ENCODE measurements at regions not wholly inside any gene's neighbourhood (a gene's known extent, or its start where the extent isn't known, plus 50 kb on each side); places are given as distances from the start of the nearest gene placed in this dataset.

DNA sequence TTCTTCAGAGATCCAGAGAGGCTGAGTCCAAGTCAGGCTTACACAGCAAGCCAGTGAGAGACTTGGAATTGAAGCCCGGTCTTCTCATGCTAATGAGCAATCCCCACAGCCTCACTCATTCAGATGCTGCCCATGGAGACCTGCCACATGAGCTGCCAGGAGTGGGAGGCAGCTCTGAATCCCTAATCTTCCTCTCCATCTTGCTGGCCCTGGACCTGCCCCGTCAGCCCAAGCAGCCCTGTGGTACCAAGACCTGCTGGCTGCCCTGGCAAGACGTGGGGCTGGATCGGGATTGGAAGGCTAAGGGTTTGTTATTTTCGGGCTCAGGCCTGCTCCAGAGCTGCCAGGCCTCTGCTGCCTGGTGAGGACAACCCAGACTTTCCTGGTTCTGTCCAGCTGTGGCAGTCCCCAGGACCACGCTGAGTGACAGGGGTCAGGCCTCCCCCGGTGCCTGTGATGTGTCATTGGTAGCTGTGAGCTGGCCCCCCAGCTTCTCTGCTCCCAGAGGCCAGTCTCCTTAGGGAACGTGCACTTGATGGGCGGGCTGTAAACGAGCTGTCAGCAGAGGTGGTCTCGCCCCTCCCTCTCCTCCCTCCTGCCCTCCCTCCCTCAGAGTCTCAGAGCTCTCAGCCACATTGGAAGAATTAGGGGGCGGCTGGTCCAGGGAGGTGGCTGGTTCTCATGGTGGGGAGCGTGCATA lies 135.0 kb downstream of the FOXD2 start:
- DNase-seq (ENCODE audit: low read depth): no peak
- TF ChIP-seq, protein P1, sequence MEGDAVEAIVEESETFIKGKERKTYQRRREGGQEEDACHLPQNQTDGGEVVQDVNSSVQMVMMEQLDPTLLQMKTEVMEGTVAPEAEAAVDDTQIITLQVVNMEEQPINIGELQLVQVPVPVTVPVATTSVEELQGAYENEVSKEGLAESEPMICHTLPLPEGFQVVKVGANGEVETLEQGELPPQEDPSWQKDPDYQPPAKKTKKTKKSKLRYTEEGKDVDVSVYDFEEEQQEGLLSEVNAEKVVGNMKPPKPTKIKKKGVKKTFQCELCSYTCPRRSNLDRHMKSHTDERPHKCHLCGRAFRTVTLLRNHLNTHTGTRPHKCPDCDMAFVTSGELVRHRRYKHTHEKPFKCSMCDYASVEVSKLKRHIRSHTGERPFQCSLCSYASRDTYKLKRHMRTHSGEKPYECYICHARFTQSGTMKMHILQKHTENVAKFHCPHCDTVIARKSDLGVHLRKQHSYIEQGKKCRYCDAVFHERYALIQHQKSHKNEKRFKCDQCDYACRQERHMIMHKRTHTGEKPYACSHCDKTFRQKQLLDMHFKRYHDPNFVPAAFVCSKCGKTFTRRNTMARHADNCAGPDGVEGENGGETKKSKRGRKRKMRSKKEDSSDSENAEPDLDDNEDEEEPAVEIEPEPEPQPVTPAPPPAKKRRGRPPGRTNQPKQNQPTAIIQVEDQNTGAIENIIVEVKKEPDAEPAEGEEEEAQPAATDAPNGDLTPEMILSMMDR (IDR thresholded peaks at IDR 0.05; ENCODE audit: low read depth, low read length, missing control alignments): no peak
- no peak overlapping the region for H3K4me3 ChIP-seq (ENCODE audit: low read depth, low read length)

DNA sequence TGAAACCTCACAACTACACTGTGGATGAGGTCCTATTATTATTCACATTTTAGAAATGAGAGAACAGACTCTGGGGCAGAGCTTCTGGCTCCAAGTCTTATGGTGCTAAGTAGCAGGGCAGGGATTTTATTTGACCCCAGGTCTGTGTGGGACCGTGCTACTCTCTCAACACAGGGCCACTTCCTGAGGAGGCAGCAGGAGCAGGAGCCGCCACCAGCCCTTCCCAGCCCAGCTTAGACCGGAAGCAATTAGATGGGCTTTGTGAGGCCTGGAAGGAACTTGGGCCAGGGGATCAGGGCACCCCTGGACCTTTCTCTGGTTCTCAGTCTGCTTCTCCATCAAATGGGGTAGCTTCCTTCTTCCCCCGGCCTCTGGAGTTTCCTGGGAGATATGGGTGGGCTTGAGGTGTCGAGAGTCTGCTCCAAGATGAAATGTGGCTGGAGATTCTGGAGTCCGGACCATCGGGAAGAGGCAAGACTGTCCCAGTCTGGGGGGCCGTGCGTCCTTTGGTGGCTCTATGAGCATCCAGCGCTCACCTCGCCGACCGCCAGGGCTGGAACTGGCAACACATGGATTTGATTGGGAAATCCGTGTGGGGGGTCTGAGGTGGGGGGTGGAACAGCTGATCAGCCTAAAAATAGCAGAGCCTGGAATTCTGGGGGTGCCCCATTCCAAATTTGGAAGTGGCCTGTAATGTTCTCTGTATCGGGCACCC lies 136.8 kb downstream of the FOXD2 start:
- no peak overlapping the region for H3K4me3 ChIP-seq (ENCODE audit: low read depth, low read length)
- TF ChIP-seq, protein P1 (IDR thresholded peaks at IDR 0.05; ENCODE audit: low read depth, low read length, missing control alignments): no peak
- DNase-seq (ENCODE audit: low read depth): no peak

DNA sequence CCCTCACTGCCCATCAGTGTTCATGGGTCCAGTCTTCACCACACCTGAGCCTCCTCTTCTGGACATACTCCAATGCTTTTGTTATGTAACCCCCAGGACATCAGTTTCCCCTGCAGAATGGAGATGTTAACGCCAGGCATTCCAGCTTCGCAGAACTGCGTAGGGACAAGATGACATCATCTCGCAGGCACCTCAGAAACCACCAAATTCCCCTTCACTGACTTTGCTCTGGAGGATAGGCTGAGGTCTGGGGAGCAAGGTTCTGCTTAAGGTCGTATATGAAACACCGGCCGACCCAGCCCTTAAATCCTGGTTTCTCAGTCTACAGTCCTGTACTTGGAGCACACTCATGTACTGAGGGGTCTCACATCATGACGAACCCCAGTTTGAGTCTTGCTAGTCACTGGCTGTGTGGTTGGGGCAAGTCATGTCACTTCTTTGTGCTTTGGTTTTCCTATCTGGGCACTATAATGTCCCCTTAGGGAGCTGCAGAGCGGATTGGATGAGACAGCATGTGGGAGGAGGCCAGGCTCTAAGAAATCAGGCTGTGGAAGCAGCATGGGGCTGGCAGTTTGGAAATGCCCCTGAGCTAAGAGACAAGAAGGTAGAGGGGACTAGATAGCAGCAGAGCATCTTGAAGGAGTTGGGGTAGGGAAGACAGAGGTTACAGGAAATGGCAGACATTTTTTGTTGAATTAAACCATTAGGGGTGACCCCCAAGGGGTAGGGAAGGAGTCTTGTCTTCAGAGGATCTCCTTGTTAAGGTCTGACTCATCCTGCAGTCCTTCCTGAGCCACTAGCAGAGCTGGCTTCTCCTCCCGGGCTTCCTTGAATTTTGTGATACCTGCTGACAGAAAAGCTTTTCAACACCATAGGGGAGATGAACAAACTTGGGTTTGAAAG lies 138.3 kb downstream of the FOXD2 start:
- no peak overlapping the region for H3K4me3 ChIP-seq (ENCODE audit: low read depth, low read length)
- TF ChIP-seq, protein P1 (IDR thresholded peaks at IDR 0.05; ENCODE audit: low read depth, low read length, missing control alignments): no peak
- no peak for DNase-seq (ENCODE audit: low read depth)

DNA sequence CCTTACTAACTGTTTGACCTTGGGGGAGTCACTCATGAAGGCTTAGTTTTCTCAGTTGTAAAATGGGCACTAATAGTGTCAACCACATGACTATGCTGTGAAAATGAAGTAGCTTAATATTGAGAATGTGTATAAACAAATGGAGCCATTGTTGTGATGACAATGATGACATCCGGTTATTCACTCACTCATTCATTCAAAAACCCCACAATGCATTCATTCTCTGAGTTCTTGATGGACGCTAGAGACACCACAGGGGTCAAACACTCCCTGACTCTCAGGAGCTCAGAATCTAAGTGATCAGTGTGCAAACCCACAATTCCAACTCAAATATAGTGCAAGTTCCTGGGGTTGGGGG lies 138.9 kb downstream of the FOXD2 start:
- no peak for DNase-seq (ENCODE audit: low read depth)
- TF ChIP-seq, protein P1 (IDR thresholded peaks at IDR 0.05; ENCODE audit: low read depth, low read length, missing control alignments): no peak
- no peak overlapping the region for H3K4me3 ChIP-seq (ENCODE audit: low read depth, low read length)

DNA sequence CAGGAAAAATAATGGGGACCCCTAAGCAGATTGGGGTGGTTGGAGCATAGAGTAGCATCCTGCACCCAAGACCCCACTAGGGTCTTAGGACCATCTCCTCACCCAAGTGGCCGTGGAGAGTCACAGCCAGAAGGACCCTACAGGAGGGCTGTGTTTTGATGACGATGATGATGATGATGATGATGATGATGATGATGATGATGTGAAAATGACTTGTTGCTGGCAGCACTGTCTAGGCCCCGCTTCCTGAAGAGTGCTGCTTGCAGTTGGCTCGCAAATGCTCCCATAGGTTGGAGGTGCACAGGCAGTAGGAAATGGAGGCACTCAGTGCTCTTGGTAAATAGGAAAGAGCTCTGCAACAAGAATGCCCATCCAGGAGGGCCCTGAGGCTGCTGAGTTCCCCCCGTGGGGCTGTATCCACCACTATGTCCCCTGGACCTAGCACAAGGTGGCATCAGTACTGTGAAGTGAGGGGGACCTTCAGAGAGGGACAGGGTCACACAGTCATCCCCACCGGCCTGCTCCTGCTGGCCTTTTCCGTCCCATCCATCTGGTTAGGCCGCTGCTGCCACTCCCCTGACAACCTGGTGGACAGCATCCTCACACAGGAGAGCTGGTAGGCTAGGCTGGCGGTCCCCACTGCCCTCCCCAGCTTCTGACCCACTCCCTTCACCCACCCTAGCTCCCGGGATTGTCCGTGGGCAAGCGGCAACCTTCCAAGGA lies 139.6 kb downstream of the FOXD2 start:
- DNase-seq (ENCODE audit: low read depth): no peak
- TF ChIP-seq, protein P1 (IDR thresholded peaks at IDR 0.05; ENCODE audit: low read depth, low read length, missing control alignments): no peak
- no peak overlapping the region for H3K4me3 ChIP-seq (ENCODE audit: low read depth, low read length)

DNA sequence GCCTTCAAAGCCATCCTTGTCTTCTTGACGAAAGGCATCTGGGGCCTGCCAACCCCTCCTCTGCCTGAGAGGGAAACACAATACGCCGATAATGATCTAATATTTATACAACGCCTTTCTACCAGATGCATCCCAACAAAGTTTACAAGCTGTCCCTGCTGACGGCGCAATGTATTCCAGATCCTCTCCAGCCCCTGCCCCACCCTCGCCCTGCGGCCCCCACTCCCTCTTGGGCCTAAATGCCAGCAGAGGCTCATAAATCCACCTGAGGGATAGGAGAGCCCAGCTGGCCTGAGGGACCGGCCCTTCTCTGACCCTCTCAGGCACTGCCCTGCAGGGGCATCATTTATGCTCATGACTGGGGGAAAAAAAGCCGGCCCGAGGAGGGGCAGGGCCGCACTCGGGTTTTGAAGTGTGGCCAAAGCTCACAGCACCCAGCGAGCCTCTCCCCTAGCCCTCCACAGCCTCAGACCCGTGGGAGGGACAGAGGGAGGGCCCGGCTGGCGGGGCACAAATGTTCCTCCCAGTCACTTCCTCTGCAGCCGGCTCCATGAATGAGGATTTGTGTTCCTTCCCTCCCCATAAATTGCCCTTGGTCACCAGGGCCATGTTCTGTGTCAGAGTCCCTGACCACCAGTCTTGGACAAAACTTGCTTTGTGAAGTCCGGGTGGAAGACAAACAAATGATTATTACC lies 140.3 kb downstream of the FOXD2 start:
- H3K4me3 ChIP-seq (ENCODE audit: low read depth, low read length): no peak overlapping the region
- TF ChIP-seq, protein P1 (IDR thresholded peaks at IDR 0.05; ENCODE audit: low read depth, low read length, missing control alignments): no peak
- DNase-seq (ENCODE audit: low read depth): no peak

Data from GM12864 (cell line).